Natural killer cell treated with Interleukin-12 subunit alpha and Interleukin-12 subunit beta and Interleukin-15 and Interleukin-18, amount 100 ng/mL, for 72 hours (primary cell): ENCODE measurements at regions not wholly inside any gene's neighbourhood (a gene's known extent, or its start where the extent isn't known, plus 50 kb on each side); places are given as distances from the start of the nearest gene placed in this dataset.
"Not testable (repeated sequence)": the region's sequence is repeated elsewhere in the genome, so short reads cannot be mapped to it uniquely, and the experiment has no call there.

Experiments used
- ATAC-seq, 2 donors: fragments of 150-1000 bp; cut with Tn5 transposase in 1 of 2; sonication (Bioruptor Pico), chemical (Tn5 transposase) in 1 of 2; 2 replicates each; pipeline ENCODE4 v1.10.0; 2021
- DNase-seq: peaks from one replicate; pipeline ENCODE4 v3.0.0; 2022; ENCODE audit warnings: low spot score
- H3K27ac Mint-ChIP-seq, 2 donors: 1 replicate in 1 of 2; 2 replicates in 1 of 2; pipeline ENCODE4 v1.8.0; 2022; ENCODE audit warnings: mixed read lengths in 2 of 2, mild to moderate bottlenecking in 1 of 2, moderate library complexity in 1 of 2
- H3K27me3 Mint-ChIP-seq, 2 donors: 1 replicate in 1 of 2; 2 replicates in 1 of 2; pipeline ENCODE4 v1.8.0; 2022; ENCODE audit warnings: mixed read lengths in 2 of 2
- H3K36me3 Mint-ChIP-seq: one replicate; pipeline ENCODE4 v1.8.0; 2022; ENCODE audit warnings: mixed read lengths
- H3K4me1 Mint-ChIP-seq, 2 donors: 1 replicate in 1 of 2; 2 replicates in 1 of 2; pipeline ENCODE4 v1.8.0; 2022; ENCODE audit warnings: low read depth in 2 of 2, mixed read lengths in 2 of 2, mild to moderate bottlenecking in 1 of 2
- H3K4me3 Mint-ChIP-seq: one replicate; pipeline ENCODE4 v1.8.0; 2022; ENCODE audit warnings: mixed read lengths
- H3K9me3 Mint-ChIP-seq: 2 replicates; pipeline ENCODE4 v1.8.0; 2022; ENCODE audit warnings: mixed read lengths

DNA sequence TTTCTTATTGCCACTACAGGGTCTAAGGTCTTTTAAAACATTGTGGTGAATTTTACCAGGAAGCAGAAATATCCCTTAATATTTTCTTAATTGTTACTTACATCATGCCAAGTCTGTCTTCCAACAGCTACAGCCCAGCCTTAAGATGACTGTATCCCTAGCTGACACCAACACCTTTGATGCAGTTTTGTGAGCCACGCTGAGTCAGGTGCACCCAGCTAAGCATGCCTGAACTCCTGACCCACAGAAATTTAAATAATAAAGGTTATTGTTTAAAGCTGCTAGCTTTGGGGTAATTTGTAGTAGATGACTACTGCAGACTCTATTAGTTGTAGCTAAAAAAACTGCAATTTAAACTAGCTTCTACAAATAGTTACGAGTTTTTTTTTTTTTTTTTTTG, 1757.9 kb upstream of the LRRTM1 start:
- Mint-ChIP-seq H3K27ac (no peak overlapping the region), H3K36me3 (peaks cover 4% of the 10 kb centered on the region), H3K4me3 (no peak overlapping the region), H3K9me3 (peaks cover 10% of the 10 kb centered on the region), H3K27me3 (no peaks in the 10 kb centered on the region), H3K4me1 (no peaks in the 10 kb centered on the region)
- ATAC-seq, result no peak
- no peak for DNase-seq

DNA sequence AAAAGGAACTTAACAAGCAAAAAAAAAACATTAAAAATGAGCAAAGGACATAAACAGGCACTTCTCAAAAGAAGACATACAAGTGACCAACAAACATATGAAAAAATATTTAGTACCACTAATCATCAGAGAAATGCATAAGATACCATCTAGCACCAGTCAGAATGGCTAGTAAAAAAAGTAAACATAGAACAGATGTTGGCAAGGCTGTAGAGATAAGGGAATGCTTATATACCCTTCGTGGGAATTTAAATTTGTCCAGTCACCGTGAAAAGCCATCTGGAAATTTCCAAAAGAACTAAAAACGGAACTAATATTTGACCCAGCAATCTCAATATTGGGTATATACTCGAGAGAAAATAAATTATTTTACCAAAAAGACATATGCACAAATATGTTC, 1751.3 kb upstream of the LRRTM1 start:
- ATAC-seq (no peak), DNase-seq (no peak)
- Mint-ChIP-seq H3K36me3 (peaks cover 9% of the 10 kb centered on the region), H3K27ac (no peak overlapping the region), H3K9me3 (peaks cover 22% of the 10 kb centered on the region), H3K27me3 (no peaks in the 10 kb centered on the region), H3K4me3 (no peak overlapping the region), H3K4me1 (no peaks in the 10 kb centered on the region)

DNA sequence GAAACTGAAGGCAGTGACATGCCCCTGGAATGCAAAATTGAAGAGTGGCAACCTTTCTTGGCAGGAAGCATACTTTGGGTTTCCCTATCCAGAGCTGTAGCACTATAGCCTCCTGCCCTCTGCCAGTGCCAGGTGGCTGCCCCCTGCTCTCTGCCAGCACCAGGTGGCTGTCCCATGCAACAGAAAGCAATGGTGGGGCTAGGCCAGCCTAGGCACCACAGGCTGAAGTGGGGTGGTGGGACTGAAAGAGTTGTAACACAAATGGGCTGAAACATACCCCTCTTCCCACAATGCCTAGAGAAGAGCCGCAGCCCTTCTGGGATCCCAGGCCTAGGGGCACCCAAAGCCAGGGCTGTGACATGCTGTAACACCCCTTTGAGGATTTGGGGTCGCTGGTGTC, 1739.3 kb upstream of the LRRTM1 start:
- ATAC-seq (no peak), DNase-seq (no peak)
- no peak overlapping the region for H3K4me3 Mint-ChIP-seq
- no peaks in the 10 kb centered on the region for H3K27me3 Mint-ChIP-seq
- no peaks in the 10 kb centered on the region for H3K4me1 Mint-ChIP-seq
- H3K27ac Mint-ChIP-seq, result no peak overlapping the region
- no peaks in the 10 kb centered on the region for H3K36me3 Mint-ChIP-seq
- peaks cover 18% of the 10 kb centered on the region for H3K9me3 Mint-ChIP-seq

DNA sequence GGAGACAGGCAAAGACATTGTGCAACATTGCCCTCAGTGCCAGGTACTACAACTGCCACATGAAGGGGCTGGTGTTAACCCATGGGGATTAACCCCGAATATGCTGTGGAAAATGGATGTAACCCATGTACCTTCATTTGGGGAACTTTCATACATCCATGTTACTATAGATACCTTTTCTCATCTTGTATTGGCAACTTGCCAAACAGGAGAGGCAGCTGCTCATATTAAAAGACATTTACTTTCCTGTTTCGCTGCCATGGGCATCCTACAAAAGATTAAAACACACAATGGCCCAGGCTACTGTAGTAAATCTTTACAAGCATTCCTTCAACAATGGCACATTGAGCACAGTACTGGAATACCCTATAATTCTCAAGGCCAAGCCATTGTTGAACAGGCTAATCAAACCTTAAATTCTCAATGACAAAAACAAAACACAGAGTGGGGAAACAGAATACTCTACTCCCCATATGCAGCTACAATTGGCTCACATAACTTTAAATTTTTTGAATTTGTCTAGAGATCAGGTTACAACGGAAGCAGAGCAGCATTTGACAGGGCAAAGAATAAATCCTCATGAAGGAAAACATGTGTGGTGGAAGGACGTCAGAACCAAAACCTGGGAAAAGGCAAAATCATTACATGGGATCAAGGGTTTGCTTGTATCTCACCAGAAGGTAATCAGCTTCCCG, 1723.5 kb upstream of the LRRTM1 start:
- H3K36me3 Mint-ChIP-seq, result no peaks in the 10 kb centered on the region
- no peaks in the 10 kb centered on the region for H3K27me3 Mint-ChIP-seq
- ATAC-seq (no peak), DNase-seq (no peak)
- no peak overlapping the region for H3K27ac Mint-ChIP-seq
- H3K9me3 Mint-ChIP-seq, result peaks cover 11% of the 10 kb centered on the region
- no peaks in the 10 kb centered on the region for H3K4me1 Mint-ChIP-seq
- H3K4me3 Mint-ChIP-seq, result no peak overlapping the region

DNA sequence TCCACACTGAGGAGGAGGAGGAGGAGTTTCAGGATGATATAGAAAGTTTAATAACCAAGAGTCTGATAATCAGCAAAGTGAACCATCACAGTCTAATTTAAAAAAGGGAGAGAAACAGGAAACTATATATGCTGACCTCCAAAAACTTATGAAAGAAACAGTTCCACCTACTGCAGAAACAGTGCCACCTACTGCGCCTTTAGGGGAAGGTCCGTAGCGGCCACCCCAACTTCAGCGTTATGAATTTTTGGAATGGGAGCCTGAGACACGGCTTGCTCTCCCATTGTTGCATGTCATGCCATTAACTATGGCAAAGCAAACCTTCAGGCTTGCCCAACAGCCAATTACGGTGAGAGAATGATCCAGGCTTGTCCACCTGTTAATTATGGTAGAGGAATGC, 1719.2 kb upstream of the LRRTM1 start:
- H3K27ac Mint-ChIP-seq, result no peak overlapping the region
- no peak overlapping the region for H3K4me3 Mint-ChIP-seq
- DNase-seq (no peak), ATAC-seq (no peak)
- no peaks in the 10 kb centered on the region for H3K27me3 Mint-ChIP-seq
- no peaks in the 10 kb centered on the region for H3K36me3 Mint-ChIP-seq
- no peaks in the 10 kb centered on the region for H3K4me1 Mint-ChIP-seq
- peaks cover 20% of the 10 kb centered on the region for H3K9me3 Mint-ChIP-seq

DNA sequence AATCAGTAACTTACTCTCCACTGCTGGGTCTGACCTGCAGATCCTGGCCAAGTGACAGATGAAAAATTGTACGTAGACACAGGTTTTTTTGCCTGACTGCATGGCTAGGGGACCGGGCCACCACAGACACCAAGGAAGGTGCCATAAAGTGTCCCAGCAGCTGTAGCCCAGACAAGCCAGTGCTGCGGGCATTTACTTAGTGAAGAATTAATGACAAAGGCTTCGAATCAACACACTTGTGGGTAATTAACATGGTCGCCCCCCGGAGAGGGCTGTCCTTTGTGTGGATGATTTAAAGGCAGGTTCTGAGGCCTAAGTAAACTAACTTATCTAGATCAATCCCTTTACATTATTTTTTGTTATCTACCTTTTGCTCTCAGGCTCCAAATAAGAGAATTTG, 1709.1 kb upstream of the LRRTM1 start:
- no peaks in the 10 kb centered on the region for H3K27me3 Mint-ChIP-seq
- DNase-seq (no peak), ATAC-seq (no peak)
- H3K36me3 Mint-ChIP-seq, result no peaks in the 10 kb centered on the region
- no peaks in the 10 kb centered on the region for H3K4me1 Mint-ChIP-seq
- H3K27ac Mint-ChIP-seq, result no peak overlapping the region
- H3K4me3 Mint-ChIP-seq, result no peak overlapping the region
- no peaks in the 10 kb centered on the region for H3K9me3 Mint-ChIP-seq

DNA sequence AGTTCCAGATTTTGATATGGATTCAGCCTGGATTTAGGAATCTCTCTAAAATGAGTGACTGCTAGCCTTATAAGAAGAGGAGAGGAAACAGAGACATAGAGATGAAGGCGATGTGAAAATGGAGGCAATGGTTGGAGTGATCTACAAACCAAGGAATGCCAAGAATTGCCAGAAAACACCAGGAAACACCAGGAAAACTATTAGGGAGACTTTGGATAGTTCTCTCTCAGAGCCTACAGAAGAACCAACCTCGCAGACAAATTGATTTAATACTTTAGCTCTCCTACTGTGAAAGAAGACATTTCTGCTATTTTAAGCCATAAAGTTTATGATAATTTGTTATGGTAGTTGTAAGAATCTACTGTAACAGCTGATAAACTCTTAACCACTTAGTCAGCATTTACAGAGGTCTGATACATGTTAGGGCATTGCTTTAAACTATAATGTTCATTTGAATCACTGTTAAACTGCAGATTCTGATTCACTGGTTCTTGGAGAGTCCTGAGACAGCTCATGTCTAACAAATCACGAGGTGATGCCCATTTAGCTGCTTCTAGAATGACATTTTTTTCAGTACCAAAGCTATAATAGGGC, 1702.6 kb upstream of the LRRTM1 start:
- no peaks in the 10 kb centered on the region for H3K27me3 Mint-ChIP-seq
- no peak overlapping the region for H3K27ac Mint-ChIP-seq
- ATAC-seq (no peak), DNase-seq (no peak)
- H3K4me3 Mint-ChIP-seq, result no peak overlapping the region
- no peaks in the 10 kb centered on the region for H3K36me3 Mint-ChIP-seq
- no peaks in the 10 kb centered on the region for H3K4me1 Mint-ChIP-seq
- H3K9me3 Mint-ChIP-seq, result peaks cover 18% of the 10 kb centered on the region

DNA sequence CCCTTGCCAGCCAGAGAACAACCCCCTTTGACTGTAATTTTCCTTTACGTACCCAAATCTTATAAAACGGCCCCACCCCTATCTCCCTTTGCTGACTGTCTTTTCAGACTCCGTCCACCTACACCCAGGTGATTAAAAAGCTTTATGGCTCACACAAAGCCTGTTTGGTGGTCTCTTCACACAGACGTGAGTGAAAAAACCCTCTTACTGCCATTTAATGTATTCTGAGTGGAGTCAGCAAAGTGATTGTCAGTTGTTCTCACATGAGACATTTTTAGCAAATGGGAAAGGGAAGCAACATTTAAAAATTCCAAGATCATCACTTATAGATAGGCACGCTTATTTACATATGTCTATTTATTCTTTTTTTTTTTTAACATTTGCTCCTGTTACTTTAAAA, 1701.3 kb upstream of the LRRTM1 start:
- H3K27me3 Mint-ChIP-seq, H3K4me3 Mint-ChIP-seq, H3K36me3 Mint-ChIP-seq, H3K4me1 Mint-ChIP-seq, H3K27ac Mint-ChIP-seq, ATAC-seq, DNase-seq: not testable (repeated sequence)
- H3K9me3 Mint-ChIP-seq, result peaks cover 18% of the 10 kb centered on the region

DNA sequence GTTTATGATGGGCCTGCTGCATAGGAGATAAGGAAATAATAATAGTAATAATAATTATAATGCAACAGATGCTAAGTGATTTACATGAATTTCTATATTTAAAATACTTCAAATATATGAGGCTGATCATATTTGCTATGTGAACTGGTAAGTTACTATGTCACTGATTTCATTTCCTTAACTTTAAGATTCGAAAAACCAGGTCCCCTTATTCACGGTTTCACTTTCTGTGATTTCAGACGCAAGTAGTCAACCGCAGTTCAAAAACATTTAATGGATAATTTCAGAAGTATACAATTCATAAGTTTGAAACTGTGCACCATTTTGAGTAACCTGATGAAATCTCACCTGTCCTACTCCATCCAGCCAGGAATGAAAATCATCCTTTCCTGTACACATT, 1697.1 kb upstream of the LRRTM1 start:
- H3K27me3 Mint-ChIP-seq, result no peaks in the 10 kb centered on the region
- no peaks in the 10 kb centered on the region for H3K36me3 Mint-ChIP-seq
- H3K4me1 Mint-ChIP-seq, result no peaks in the 10 kb centered on the region
- no peak for ATAC-seq
- no peak overlapping the region for H3K27ac Mint-ChIP-seq
- peaks cover 15% of the 10 kb centered on the region for H3K9me3 Mint-ChIP-seq
- no peak overlapping the region for H3K4me3 Mint-ChIP-seq
- DNase-seq, result no peak

DNA sequence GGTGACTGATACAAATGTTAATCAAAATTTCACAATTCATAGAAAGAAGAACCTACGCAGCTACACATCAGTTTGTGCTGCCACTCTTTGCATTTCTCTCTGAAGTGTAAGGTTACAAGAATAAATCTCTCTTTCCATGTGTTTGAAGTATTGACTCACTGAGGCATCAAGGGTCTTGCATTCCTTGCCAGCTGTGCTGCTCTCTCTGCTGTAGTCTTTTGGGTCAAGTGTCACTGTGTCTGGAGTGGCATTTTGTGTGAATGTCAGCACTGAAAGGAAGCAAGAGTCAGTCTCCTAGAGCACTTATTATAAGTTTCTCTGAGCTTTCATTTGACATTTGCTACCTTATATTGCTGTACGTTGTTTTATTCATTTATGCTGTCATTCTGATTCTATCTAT, 1696.1 kb upstream of the LRRTM1 start:
- ATAC-seq (no peak), DNase-seq (no peak)
- Mint-ChIP-seq H3K36me3 (no peaks in the 10 kb centered on the region), H3K4me1 (no peaks in the 10 kb centered on the region), H3K27me3 (no peaks in the 10 kb centered on the region), H3K9me3 (peaks cover 15% of the 10 kb centered on the region), H3K4me3 (no peak overlapping the region), H3K27ac (no peak overlapping the region)

DNA sequence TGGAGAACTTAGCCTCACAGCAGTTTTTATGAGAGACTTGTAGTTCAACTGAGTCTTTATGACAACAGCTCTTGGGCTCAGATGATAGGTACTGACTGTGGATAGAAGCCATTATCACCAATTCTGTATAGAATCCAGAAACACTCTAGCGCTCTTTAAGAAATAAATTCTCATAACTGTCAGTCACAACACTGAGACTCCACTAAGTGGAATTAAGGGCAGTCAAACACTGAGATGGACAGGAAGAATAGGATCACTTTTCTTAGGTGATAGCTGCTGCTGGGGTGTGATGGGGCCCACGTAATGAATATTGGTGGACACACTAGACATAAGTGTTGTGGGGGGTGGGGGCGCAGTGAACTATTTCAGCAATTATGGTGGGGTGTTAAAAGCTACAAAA, 1691.8 kb upstream of the LRRTM1 start:
- Mint-ChIP-seq H3K27me3 (no peaks in the 10 kb centered on the region), H3K36me3 (no peaks in the 10 kb centered on the region), H3K4me1 (no peaks in the 10 kb centered on the region), H3K4me3 (no peak overlapping the region), H3K27ac (no peak overlapping the region), H3K9me3 (peaks cover 9% of the 10 kb centered on the region)
- no peak for ATAC-seq
- DNase-seq, result no peak

DNA sequence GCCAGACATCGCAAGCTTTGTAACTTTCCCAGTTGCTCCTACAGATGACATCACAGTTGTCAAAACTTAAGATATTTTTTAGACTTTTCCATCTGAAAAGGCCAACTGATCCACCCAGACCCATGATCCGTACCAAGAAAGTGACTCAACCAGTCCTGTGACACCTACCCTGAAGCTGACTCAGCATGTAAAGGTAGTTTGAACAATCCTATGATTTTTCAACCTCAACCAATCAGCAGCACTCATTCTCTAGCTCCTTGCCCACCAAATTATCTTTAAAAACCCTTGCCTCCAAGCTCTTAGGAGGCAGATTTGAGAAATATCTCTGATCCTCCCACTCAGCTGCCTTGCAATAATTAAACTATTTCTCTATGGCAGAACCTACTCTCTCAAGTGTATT, 1686.7 kb upstream of the LRRTM1 start:
- Mint-ChIP-seq H3K36me3 (peaks cover 2% of the 10 kb centered on the region), H3K9me3 (peaks cover 6% of the 10 kb centered on the region)

DNA sequence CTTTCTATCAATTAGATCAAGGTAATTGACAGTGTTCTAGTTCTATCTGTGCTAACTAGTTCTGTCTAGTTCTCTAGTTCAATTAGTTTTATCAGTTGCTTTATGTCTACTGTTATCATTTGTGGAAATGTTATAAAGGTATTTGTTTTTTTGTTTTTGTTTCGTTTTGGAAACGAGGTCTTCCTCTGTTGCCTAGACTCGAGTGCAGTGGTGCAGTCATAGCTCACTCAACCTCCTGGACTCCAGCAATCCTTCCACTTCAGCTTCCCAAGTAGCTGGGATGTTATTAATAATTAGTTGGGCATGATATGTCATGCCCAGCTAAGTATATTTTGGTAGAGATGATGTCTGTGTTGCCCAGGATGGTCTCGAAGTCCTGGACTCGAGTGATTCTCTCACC, 1682.8 kb upstream of the LRRTM1 start:
- Mint-ChIP-seq H3K27me3 (no peaks in the 10 kb centered on the region), H3K36me3 (peaks cover 4% of the 10 kb centered on the region), H3K9me3 (peaks cover 3% of the 10 kb centered on the region), H3K4me1 (no peaks in the 10 kb centered on the region), H3K27ac (no peak overlapping the region), H3K4me3 (no peak overlapping the region)
- no peak for DNase-seq
- no peak for ATAC-seq

More for the DNA sequence above, 1686.7 kb upstream of the LRRTM1 start:
- ATAC-seq (no peak), DNase-seq (no peak)
- Mint-ChIP-seq H3K4me3 (no peak overlapping the region), H3K27me3 (no peaks in the 10 kb centered on the region), H3K4me1 (no peaks in the 10 kb centered on the region), H3K27ac (no peak overlapping the region)

DNA sequence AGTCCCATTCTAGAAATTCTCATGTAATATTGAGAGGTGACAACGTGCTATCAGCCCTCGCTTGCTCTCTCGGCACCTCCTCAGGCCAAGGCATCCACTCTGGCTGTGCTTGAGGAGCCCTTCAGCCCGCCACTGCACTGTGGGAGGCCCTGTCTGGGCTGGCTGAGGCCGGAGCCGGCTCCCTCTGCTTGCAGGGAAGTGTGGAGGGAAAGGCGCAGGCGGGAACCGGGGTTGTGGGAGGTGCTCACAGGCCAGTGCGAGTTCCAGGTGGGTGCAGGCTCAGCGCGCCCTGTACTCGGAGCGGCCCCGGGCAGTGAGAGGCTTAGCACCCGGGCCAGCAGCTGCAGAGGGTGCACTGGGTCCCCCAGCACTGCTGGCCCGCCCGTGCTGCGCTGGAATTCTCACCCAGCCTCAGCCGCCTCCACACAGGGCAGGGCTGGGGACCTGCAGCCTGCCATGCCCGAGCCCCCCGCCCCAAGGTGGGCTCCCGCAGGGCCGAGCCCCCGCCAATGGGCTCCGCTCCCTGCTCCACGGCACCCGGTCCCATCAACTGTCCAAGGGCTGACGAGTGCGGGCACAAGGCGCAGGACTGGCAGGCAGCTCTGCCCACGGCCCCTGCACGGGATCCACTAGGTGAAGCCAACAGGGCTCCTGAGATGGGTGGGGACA, 1680.6 kb upstream of the LRRTM1 start:
- Mint-ChIP-seq H3K36me3 (peaks cover 4% of the 10 kb centered on the region), H3K9me3 (peaks cover 7% of the 10 kb centered on the region), H3K27ac (no peak overlapping the region), H3K4me1 (no peaks in the 10 kb centered on the region), H3K27me3 (no peaks in the 10 kb centered on the region), H3K4me3 (no peak overlapping the region)
- no peak for DNase-seq
- ATAC-seq, result peak in 1 of 2 donors; percentile 20
